BLaER1 (cell line): ENCODE measurements at regions not wholly inside any gene's neighbourhood (a gene's known extent, or its start where the extent isn't known, plus 50 kb on each side); places are given as distances from the start of the nearest gene placed in this dataset.

Source experiments
- H3K27ac ChIP-seq: shearing (Covaris generic); formaldehyde crosslinking; 2 replicates; pipeline ENCODE4 v1.8.1; 2022
- H3K27me3 ChIP-seq: shearing (Covaris generic); formaldehyde crosslinking; 2 replicates; pipeline ENCODE4 v1.8.1; 2022
- H3K36me3 ChIP-seq: shearing (Covaris generic); formaldehyde crosslinking; 2 replicates; pipeline ENCODE4 v1.8.1; 2022
- H3K4me1 ChIP-seq: shearing (Covaris generic); formaldehyde crosslinking; 2 replicates; pipeline ENCODE4 v1.8.1; 2022
- H3K4me2 ChIP-seq: shearing (Covaris generic); formaldehyde crosslinking; 2 replicates; pipeline ENCODE4 v1.8.1; 2022
- H3K4me3 ChIP-seq: shearing (Covaris generic); formaldehyde crosslinking; 2 replicates; pipeline ENCODE4 v1.8.1; 2022
- H3K9ac ChIP-seq: shearing (Covaris generic); formaldehyde crosslinking; 2 replicates; pipeline ENCODE4 v1.8.1; 2022
- H3K9me3 ChIP-seq: shearing (Covaris generic); formaldehyde crosslinking; 2 replicates; pipeline ENCODE4 v1.8.1; 2022
- H4K20me1 ChIP-seq: shearing (Covaris generic); formaldehyde crosslinking; 2 replicates; pipeline ENCODE4 v1.8.1; 2022
- Cebpa-rat ChIP-seq: shearing (Covaris generic); IDR thresholded peaks from 2 replicates; pipeline ENCODE4 v1.8.1; 2022

GRCh38 chr5:91443761-91444467 is 60.8 kb upstream of the ARRDC3 start:
- Histone ChIP-seq H3K4me3 (no peak overlapping the region), H3K4me1 (no peaks in the 10 kb centered on the region)
- no peak for TF ChIP-seq Cebpa-rat

DNA sequence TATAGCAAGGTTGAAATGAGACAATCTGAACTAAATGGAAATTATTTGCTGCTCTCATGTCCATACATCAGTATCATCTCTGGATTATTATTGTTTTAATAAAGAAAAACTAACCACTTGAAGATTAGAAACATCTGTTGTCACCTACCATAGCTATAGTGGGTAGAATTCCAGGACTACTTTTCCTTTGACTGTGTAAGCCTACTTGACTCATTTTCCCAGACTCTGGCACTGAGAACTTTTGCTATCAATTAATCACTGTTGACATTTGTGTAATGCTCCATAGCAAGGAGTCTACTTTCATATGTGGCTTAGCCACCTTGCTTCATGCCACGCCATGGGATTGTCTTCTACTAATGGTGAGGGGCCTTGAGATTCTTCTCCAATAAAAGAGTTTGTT is 59.9 kb upstream of the ARRDC3 start:
- Histone ChIP-seq H3K4me2 (no peak overlapping the region), H3K27me3 (no peaks in the 10 kb centered on the region), H3K4me1 (no peaks in the 10 kb centered on the region), H3K36me3 (no peaks in the 10 kb centered on the region), H4K20me1 (no peaks in the 10 kb centered on the region), H3K9me3 (peaks cover 2% of the 10 kb centered on the region; the same call in 1 of the 2 replicates), H3K4me3 (no peak overlapping the region), H3K9ac (no peak overlapping the region), H3K27ac (no peak overlapping the region)
- no peak for TF ChIP-seq Cebpa-rat

More at GRCh38 chr5:91443761-91444467, 60.8 kb upstream of the ARRDC3 start:
- no peaks in the 10 kb centered on the region for H3K36me3 ChIP-seq
- H3K27ac ChIP-seq = no peak overlapping the region
- H3K9me3 ChIP-seq = peaks cover 4% of the 10 kb centered on the region; the same call in 1 of the 2 replicates
- H3K27me3 ChIP-seq = no peaks in the 10 kb centered on the region
- no peak overlapping the region for H3K9ac ChIP-seq
- H3K4me2 ChIP-seq = no peak overlapping the region
- no peaks in the 10 kb centered on the region for H4K20me1 ChIP-seq

GRCh38 chr5:91441082-91441481 is 58.0 kb upstream of the ARRDC3 start:
- no peak overlapping the region for H3K27ac ChIP-seq
- TF ChIP-seq Cebpa-rat = no peak
- no peak overlapping the region for H3K4me2 ChIP-seq
- no peaks in the 10 kb centered on the region for H3K27me3 ChIP-seq
- H3K4me3 ChIP-seq = no peak overlapping the region
- H3K4me1 ChIP-seq = no peaks in the 10 kb centered on the region
- H4K20me1 ChIP-seq = no peaks in the 10 kb centered on the region
- no peaks in the 10 kb centered on the region for H3K36me3 ChIP-seq
- no peak overlapping the region for H3K9ac ChIP-seq
- H3K9me3 ChIP-seq = no peaks in the 10 kb centered on the region

DNA sequence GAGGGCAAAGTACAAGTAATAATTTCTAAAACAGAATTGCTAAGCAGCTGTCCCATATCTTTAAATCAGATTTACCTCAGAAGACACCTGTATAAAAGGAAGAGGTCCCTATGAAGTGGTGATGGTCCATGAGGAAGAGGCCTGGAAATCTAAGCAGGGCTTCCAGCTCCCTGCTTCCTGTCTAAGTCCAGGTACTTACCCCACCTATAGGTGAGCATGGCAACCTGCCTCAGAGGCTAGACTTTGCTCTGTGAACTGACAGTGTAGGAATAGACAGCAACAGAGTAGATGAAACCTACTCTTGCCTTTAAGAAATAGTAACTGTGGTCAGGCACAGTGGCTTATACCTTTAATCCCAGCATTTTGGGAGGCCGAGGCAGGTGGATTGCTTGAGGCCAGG is 55.8 kb upstream of the ARRDC3 start:
- Histone ChIP-seq H3K4me1 (no peaks in the 10 kb centered on the region), H3K9me3 (no peaks in the 10 kb centered on the region), H3K27ac (no peak overlapping the region), H3K4me2 (no peak overlapping the region), H3K27me3 (no peaks in the 10 kb centered on the region), H4K20me1 (no peaks in the 10 kb centered on the region), H3K36me3 (no peaks in the 10 kb centered on the region), H3K9ac (no peak overlapping the region), H3K4me3 (no peak overlapping the region)
- TF ChIP-seq Cebpa-rat = no peak

DNA sequence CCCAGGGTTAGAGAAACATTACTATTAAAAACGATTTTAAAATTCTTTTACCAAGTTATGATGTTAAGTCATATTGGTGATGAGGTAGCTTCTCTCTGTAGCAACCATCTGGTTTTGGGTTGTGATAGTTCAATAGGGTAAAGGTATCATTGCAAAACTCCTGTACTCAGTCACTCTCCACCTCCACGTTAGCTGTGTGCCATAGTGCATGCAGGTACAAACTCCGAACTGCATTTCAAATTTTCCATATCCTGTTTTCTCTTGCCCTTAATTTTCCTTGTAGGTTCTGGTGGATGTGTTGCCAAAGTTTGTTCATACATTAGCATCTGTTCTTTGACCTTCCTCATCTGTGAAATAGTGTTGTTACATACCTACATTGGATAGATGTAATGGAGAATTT is 53.1 kb upstream of the ARRDC3 start:
- no peak overlapping the region for H3K4me2 ChIP-seq
- no peaks in the 10 kb centered on the region for H3K27me3 ChIP-seq
- no peaks in the 10 kb centered on the region for H4K20me1 ChIP-seq
- no peak overlapping the region for H3K27ac ChIP-seq
- no peaks in the 10 kb centered on the region for H3K36me3 ChIP-seq
- H3K4me1 ChIP-seq = no peaks in the 10 kb centered on the region
- no peak overlapping the region for H3K4me3 ChIP-seq
- no peak for TF ChIP-seq Cebpa-rat
- no peak overlapping the region for H3K9ac ChIP-seq
- no peaks in the 10 kb centered on the region for H3K9me3 ChIP-seq

GRCh38 chr5:91434348-91434747 is 51.2 kb upstream of the ARRDC3 start:
- Histone ChIP-seq H3K4me1 (no peaks in the 10 kb centered on the region), H3K4me2 (no peak overlapping the region), H3K9ac (no peak overlapping the region), H3K9me3 (no peaks in the 10 kb centered on the region), H3K4me3 (no peak overlapping the region), H3K36me3 (no peaks in the 10 kb centered on the region), H4K20me1 (no peaks in the 10 kb centered on the region), H3K27me3 (no peaks in the 10 kb centered on the region), H3K27ac (no peak overlapping the region)
- TF ChIP-seq Cebpa-rat = no peak

DNA sequence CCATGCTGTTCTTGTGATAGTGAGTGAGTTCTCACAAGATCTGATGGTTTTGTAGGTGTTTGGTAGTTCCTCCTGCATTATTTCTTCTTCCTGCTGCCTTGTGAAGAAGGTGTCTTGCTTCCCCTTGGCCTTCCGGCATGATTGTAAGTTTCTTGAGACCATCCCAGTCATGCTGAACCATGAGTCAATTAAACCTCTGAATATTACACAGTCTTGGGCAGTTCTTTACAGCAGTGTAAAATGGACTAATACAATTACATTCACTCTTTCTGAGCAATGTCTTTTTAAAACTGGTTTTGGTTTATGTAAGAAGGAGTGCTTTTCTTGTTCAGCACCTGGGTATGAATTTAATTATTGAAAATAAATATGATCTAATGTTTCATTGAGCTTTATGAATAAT is 50.7 kb upstream of the ARRDC3 start:
- H3K4me2 ChIP-seq = no peak overlapping the region
- no peak overlapping the region for H3K27ac ChIP-seq
- H3K4me1 ChIP-seq = no peaks in the 10 kb centered on the region
- no peaks in the 10 kb centered on the region for H3K9me3 ChIP-seq
- no peak overlapping the region for H3K9ac ChIP-seq
- no peak overlapping the region for H3K4me3 ChIP-seq
- no peak for TF ChIP-seq Cebpa-rat
- no peaks in the 10 kb centered on the region for H3K27me3 ChIP-seq
- no peaks in the 10 kb centered on the region for H3K36me3 ChIP-seq
- H4K20me1 ChIP-seq = no peaks in the 10 kb centered on the region
